ENCODE measurements at regions not wholly inside any gene's neighbourhood (a gene's known extent, or its start where the extent isn't known, plus 50 kb on each side); places are given as distances from the start of the nearest gene placed in this dataset.

- TF ChIP-seq BACH2 (CRISPR knock-in tag; IDR thresholded peaks at IDR 0.05; ENCODE audit: borderline replicate concordance) (no peak), PPARA (CRISPR knock-in tag; IDR thresholded peaks at IDR 0.05; ENCODE audit: borderline replicate concordance) (no peak), TOX (CRISPR knock-in tag; IDR thresholded peaks at IDR 0.05; ENCODE audit: borderline replicate concordance) (no peak), ZC3H10 (CRISPR knock-in tag; IDR thresholded peaks at IDR 0.05) (no peak), ISL1 (CRISPR knock-in tag; IDR thresholded peaks at IDR 0.05) (no peak), ARNTL (CRISPR knock-in tag; IDR thresholded peaks at IDR 0.05; ENCODE audit: borderline replicate concordance, low read depth) (no peak), ESRRG (CRISPR knock-in tag; IDR thresholded peaks at IDR 0.05) (no peak)
- TF ChIP-seq, protein P1, sequence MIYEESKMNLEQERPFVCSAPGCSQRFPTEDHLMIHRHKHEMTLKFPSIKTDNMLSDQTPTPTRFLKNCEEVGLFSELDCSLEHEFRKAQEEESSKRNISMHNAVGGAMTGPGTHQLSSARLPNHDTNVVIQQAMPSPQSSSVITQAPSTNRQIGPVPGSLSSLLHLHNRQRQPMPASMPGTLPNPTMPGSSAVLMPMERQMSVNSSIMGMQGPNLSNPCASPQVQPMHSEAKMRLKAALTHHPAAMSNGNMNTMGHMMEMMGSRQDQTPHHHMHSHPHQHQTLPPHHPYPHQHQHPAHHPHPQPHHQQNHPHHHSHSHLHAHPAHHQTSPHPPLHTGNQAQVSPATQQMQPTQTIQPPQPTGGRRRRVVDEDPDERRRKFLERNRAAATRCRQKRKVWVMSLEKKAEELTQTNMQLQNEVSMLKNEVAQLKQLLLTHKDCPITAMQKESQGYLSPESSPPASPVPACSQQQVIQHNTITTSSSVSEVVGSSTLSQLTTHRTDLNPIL (CRISPR knock-in tag; IDR thresholded peaks at IDR 0.05; ENCODE audit: low read depth): no peak
These were observed 109.2 kb downstream of the C6orf118 start (continued) for GRCh38 chr6:165200178-165200577.

DNA sequence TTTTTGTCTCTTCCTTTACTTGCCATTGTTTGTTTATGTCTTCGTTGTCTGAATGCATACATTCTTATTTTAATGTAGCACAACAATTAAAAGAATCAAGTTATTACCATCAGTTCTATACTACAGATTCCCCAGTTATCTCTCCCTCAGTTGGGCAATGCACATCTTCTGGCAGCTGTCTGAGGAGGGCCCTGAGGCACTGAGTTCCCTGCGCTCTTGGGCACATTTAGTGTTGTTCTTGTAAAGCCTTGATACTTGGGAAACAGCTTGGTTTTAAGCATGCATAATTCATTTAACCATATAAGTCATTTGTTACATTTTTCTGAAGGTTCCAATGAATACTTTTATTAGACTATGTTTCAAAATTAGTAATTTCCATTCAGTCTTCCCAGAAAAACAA, 117.9 kb downstream of the C6orf118 start:
- no peak for ATAC-seq
- no peak for TF ChIP-seq POU6F1 (CRISPR knock-in tag; IDR thresholded peaks at IDR 0.05; ENCODE audit: borderline replicate concordance, low read depth)
- no peak for TF ChIP-seq ZFP30 (CRISPR knock-in tag; IDR thresholded peaks at IDR 0.05)
- TF ChIP-seq PPARA (CRISPR knock-in tag; IDR thresholded peaks at IDR 0.05; ENCODE audit: borderline replicate concordance): no peak
- TF ChIP-seq, protein P2, sequence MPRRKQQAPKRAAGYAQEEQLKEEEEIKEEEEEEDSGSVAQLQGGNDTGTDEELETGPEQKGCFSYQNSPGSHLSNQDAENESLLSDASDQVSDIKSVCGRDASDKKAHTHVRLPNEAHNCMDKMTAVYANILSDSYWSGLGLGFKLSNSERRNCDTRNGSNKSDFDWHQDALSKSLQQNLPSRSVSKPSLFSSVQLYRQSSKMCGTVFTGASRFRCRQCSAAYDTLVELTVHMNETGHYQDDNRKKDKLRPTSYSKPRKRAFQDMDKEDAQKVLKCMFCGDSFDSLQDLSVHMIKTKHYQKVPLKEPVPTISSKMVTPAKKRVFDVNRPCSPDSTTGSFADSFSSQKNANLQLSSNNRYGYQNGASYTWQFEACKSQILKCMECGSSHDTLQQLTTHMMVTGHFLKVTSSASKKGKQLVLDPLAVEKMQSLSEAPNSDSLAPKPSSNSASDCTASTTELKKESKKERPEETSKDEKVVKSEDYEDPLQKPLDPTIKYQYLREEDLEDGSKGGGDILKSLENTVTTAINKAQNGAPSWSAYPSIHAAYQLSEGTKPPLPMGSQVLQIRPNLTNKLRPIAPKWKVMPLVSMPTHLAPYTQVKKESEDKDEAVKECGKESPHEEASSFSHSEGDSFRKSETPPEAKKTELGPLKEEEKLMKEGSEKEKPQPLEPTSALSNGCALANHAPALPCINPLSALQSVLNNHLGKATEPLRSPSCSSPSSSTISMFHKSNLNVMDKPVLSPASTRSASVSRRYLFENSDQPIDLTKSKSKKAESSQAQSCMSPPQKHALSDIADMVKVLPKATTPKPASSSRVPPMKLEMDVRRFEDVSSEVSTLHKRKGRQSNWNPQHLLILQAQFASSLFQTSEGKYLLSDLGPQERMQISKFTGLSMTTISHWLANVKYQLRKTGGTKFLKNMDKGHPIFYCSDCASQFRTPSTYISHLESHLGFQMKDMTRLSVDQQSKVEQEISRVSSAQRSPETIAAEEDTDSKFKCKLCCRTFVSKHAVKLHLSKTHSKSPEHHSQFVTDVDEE (CRISPR knock-in tag; IDR thresholded peaks at IDR 0.05): no peak
- TF ChIP-seq BACH2 (CRISPR knock-in tag; IDR thresholded peaks at IDR 0.05; ENCODE audit: borderline replicate concordance): no peak
- no peak for TF ChIP-seq RARB (CRISPR knock-in tag; IDR thresholded peaks at IDR 0.05)
- TF ChIP-seq ISL1 (CRISPR knock-in tag; IDR thresholded peaks at IDR 0.05): no peak
- TF ChIP-seq ZFP3 (CRISPR knock-in tag; IDR thresholded peaks at IDR 0.05): no peak
- TF ChIP-seq SNAI2 (CRISPR knock-in tag; IDR thresholded peaks at IDR 0.05): no peak
- TF ChIP-seq ZNF8 (CRISPR knock-in tag; IDR thresholded peaks at IDR 0.05): no peak
- no peak for TF ChIP-seq PATZ1 (CRISPR knock-in tag; IDR thresholded peaks at IDR 0.05; ENCODE audit: borderline replicate concordance)
- TF ChIP-seq TCF4 (CRISPR knock-in tag; IDR thresholded peaks at IDR 0.05; ENCODE audit: borderline replicate concordance): no peak
- no peak for TF ChIP-seq TOX (CRISPR knock-in tag; IDR thresholded peaks at IDR 0.05; ENCODE audit: borderline replicate concordance)
- TF ChIP-seq, protein P3, sequence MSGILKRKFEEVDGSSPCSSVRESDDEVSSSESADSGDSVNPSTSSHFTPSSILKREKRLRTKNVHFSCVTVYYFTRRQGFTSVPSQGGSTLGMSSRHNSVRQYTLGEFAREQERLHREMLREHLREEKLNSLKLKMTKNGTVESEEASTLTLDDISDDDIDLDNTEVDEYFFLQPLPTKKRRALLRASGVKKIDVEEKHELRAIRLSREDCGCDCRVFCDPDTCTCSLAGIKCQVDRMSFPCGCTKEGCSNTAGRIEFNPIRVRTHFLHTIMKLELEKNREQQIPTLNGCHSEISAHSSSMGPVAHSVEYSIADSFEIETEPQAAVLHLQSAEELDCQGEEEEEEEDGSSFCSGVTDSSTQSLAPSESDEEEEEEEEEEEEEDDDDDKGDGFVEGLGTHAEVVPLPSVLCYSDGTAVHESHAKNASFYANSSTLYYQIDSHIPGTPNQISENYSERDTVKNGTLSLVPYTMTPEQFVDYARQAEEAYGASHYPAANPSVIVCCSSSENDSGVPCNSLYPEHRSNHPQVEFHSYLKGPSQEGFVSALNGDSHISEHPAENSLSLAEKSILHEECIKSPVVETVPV (CRISPR knock-in tag; IDR thresholded peaks at IDR 0.05): no peak
- no peak for TF ChIP-seq ESRRG (CRISPR knock-in tag; IDR thresholded peaks at IDR 0.05)
- no peak for TF ChIP-seq OSR1 (CRISPR knock-in tag; IDR thresholded peaks at IDR 0.05)
- no peak for TF ChIP-seq ZC3H10 (CRISPR knock-in tag; IDR thresholded peaks at IDR 0.05)
- no peak for TF ChIP-seq ZNF70 (CRISPR knock-in tag; IDR thresholded peaks at IDR 0.05)
- TF ChIP-seq ZNF565 (CRISPR knock-in tag; conservative IDR thresholded peaks at IDR 0.05; ENCODE audit: low read depth): no peak

Measured in SK-N-SH treated with all-trans-retinoic acid at 6 μM for 48 hours (cell line).